Embryonic facial prominence (tissue), 1 donor: ENCODE measurements at regions not wholly inside any gene's neighbourhood (a gene's known extent, or its start where the extent isn't known, plus 50 kb on each side); places are given as distances from the start of the nearest gene placed in this dataset.

ENCODE experiments used
- DNase-seq: peaks from one replicate; pipeline ENCODE4 v3.0.0-alpha.2; 2016; ENCODE audit errors: extremely low spot score

GRCh38 chr9:118510711-118511110 lies 806.5 kb downstream of the TLR4 start:
- DNase-seq, result no peak

GRCh38 chr9:118515947-118516346 lies 811.7 kb downstream of the TLR4 start:
- DNase-seq, result no peak

GRCh38 chr9:118521261-118521660 lies 817.1 kb downstream of the TLR4 start:
- DNase-seq, result no peak

GRCh38 chr9:118522093-118523028 lies 818.2 kb downstream of the TLR4 start:
- no peak for DNase-seq

- no peak for DNase-seq
Observed at GRCh38 chr9:118527261-118527660, 823.1 kb downstream of the TLR4 start.

- no peak for DNase-seq
Observed at GRCh38 chr9:118529210-118529609, 825.0 kb downstream of the TLR4 start.

GRCh38 chr9:118529624-118530214 lies 825.5 kb downstream of the TLR4 start:
- no peak for DNase-seq

GRCh38 chr9:118532592-118532991 lies 828.4 kb downstream of the TLR4 start:
- no peak for DNase-seq

GRCh38 chr9:118533101-118533500 lies 828.9 kb downstream of the TLR4 start:
- no peak for DNase-seq

GRCh38 chr9:118533850-118534249 lies 829.6 kb downstream of the TLR4 start:
- DNase-seq, result no peak

GRCh38 chr9:118536153-118536552 lies 832.0 kb downstream of the TLR4 start:
- no peak for DNase-seq

- DNase-seq, result no peak
Observed at GRCh38 chr9:118538959-118539358, 830.3 kb downstream of the BRINP1 start.

GRCh38 chr9:118553465-118553864 lies 815.8 kb downstream of the BRINP1 start:
- no peak for DNase-seq

- no peak for DNase-seq
Observed at GRCh38 chr9:118554987-118555386, 814.2 kb downstream of the BRINP1 start.

GRCh38 chr9:118558026-118558425 lies 811.2 kb downstream of the BRINP1 start:
- no peak for DNase-seq

GRCh38 chr9:118558891-118559290 lies 810.3 kb downstream of the BRINP1 start:
- DNase-seq, result no peak

GRCh38 chr9:118561051-118561450 lies 808.2 kb downstream of the BRINP1 start:
- DNase-seq, result no peak

GRCh38 chr9:118563677-118564076 lies 805.6 kb downstream of the BRINP1 start:
- no peak for DNase-seq

- no peak for DNase-seq
Observed at GRCh38 chr9:118567861-118568260, 801.4 kb downstream of the BRINP1 start.

- no peak for DNase-seq
Observed at GRCh38 chr9:118568704-118569103, 800.5 kb downstream of the BRINP1 start.

GRCh38 chr9:118569148-118569547 lies 800.1 kb downstream of the BRINP1 start:
- DNase-seq, result no peak

GRCh38 chr9:118570066-118570465 lies 799.2 kb downstream of the BRINP1 start:
- DNase-seq, result no peak
